Glomerular endothelial cell (primary cell): ENCODE measurements at regions not wholly inside any gene's neighbourhood (a gene's known extent, or its start where the extent isn't known, plus 50 kb on each side); places are given as distances from the start of the nearest gene placed in this dataset.
A peak's percentile ranks its signal among the peaks of the same experiment; 100 is the strongest.
"Not testable (repeated sequence)": the region's sequence is repeated elsewhere in the genome, so short reads cannot be mapped to it uniquely, and the experiment has no call there.

ENCODE experiments used
- DNase-seq: peaks from one replicate; pipeline ENCODE4 v3.0.0-alpha.2; 2011; ENCODE audit warnings: low read depth, low spot score; ENCODE audit errors: extremely low read depth

- DNase-seq = not testable (repeated sequence)
Observed at GRCh38 chr5:21341948-21342261, 1353.9 kb upstream of the CDH18 start.

DNA sequence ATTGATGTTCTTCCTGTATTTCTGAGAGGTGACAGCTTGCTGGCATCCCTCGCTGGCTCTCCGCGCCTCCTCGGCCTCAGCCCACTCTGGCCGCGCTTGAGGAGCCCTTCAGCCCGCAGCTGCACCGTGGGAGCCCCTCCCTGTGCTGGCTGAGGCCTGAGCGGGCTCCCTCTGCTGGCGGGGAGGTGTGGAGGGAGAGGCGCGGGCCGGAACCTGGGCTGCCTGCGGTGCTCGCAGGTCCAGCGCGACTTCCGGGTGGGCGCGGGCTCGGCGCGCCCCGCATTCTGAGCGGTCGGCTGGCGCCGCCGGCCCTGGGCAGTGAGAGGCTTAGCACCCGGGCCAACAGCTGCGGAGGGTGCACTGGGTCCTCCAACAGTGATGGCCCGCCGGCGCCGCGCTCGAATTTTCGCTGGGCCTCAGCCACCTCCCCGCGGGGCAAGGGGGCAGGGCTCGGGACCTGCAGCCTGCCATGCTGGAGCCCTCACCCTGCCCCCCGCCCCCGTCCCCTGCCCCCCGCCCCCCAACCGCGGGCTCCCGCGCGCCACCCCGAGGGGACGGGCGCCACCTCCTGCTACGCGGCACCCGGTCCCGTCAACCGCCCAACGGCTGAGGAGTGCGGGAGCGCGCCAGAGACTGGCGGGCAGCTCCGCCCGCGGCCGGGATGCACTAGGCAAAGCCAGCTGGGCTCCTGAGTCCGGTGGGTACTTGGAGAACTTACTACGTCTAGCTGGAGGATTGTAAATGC is 1353.4 kb upstream of the CDH18 start:
- DNase-seq = not testable (repeated sequence)

DNA sequence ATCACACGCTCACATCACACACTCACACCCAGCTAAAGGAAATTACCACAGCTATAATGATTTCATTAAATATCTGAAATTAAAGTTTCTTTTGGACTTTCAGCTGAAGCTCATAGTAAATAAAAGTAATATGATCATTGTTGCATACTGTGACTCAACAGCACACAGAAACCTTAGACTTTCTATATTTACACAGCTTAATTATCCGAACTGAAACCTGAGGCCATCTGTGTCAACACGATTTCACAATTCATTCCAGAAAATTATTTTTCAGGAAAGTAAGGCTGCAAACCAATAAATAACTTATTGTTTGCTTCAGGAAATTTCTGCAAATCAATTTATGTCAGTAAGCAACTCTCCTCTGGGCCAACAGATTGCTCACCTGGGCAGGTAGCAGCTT is 1352.2 kb upstream of the CDH18 start:
- DNase-seq = not testable (repeated sequence)

- not testable (repeated sequence) for DNase-seq
Observed at GRCh38 chr5:21336478-21336877, 1348.5 kb upstream of the CDH18 start.

DNA sequence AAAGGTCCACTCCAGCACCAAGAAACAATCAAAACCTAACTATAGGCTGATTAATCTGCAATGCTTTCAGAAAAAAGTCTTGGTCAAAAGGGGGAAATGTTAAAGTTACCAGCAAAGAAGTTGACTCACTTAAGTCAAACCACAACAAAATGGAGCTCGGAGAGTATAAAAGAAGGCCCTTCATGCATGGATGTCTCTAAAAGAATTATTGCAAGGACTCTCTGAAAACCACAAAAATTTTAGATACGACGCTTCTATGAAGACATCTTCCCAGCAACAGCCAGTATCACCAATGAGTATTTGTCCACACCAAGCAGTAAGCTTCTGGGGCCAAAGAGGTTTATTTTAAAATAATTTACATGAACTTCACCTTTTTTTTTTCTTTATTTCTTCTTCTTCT is 1327.4 kb upstream of the CDH18 start:
- DNase-seq = not testable (repeated sequence)

DNA sequence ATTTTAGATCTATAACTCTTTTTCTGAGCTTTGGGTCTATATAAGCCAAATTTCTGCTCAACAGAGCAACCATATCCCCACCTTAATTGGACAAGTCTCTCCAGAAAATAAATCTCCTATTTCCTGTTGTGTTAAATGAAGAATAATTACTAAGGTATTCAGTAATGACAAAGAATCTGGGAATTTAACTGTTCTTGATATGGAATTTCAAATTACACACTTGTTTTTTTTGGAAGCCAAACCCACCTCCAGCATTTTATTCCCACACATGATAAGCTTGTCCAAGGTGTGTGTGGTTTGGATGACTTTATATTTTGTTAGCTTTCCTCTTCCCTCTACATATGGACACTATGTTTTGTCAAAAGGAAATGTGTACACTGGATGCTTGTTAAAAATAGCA is 1313.2 kb upstream of the CDH18 start:
- DNase-seq = not testable (repeated sequence)

DNA sequence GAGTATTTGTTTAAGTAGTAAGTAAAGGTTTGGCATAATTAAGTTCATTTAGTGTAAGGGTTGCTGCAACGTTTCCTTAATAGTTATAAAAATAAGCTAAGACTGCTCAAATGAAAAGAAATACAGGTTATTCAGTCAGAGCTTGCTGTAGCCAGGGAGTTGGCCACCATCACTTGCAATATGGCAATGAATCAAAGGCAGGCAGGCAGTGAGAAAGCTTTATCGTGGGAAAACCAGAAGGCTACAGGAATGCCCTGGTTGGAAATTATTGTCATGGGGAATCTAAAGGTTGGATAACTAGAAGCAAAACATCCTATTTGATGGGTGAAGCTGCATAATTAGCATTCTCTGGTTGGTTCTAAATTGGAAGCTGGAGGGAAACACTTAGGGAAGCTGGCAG is 1286.4 kb upstream of the CDH18 start:
- DNase-seq = not testable (repeated sequence)

DNA sequence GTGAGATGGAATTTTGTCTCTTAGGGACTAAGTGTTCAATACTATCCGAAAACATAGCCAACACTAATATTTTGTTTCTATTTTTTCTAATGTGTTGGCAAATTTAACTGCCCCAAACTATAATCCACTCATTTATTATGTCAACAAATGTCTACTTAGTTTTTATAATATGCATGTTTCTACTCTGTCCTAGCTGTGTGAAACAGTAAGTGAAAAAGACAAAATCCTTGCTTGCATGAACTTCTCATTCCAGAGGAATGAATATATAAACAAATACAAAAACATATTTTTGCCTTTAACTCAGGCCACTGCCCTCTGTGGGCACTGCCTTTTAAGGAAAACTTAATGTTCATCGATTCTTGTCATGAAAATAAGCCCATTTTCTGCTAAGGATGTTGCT is 1275.4 kb upstream of the CDH18 start:
- no peak for DNase-seq

- DNase-seq = no peak
Observed at GRCh38 chr5:21254161-21254560, 1266.2 kb upstream of the CDH18 start.

DNA sequence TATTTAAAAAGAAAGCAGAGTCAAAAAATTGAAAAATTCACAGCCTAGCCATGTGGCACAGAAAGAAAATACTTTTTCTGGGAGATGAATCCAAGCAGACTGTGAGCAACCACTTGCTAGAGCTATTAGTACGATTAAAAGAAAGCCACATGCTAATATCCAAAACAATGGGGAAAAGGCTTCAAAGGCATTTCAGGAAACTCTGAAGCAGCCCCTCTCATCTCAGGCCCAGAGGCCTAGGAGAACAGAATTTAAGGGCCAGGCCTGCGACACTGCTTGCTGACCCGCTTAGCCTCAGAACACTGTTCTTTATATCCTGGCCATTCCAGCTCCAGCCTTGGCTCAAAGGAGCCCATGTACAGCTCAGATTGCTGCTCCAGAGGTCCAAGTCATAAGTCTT is 1257.0 kb upstream of the CDH18 start:
- DNase-seq = no peak

GRCh38 chr5:21238786-21239185 is 1250.8 kb upstream of the CDH18 start:
- DNase-seq = no peak

- DNase-seq = no peak
Observed at GRCh38 chr5:21237461-21237860, 1249.5 kb upstream of the CDH18 start.

- DNase-seq = peak; percentile 50
Observed at GRCh38 chr5:21236971-21237427, 1249.0 kb upstream of the CDH18 start.

- no peak for DNase-seq
Observed at GRCh38 chr5:21236104-21236503, 1248.1 kb upstream of the CDH18 start.

DNA sequence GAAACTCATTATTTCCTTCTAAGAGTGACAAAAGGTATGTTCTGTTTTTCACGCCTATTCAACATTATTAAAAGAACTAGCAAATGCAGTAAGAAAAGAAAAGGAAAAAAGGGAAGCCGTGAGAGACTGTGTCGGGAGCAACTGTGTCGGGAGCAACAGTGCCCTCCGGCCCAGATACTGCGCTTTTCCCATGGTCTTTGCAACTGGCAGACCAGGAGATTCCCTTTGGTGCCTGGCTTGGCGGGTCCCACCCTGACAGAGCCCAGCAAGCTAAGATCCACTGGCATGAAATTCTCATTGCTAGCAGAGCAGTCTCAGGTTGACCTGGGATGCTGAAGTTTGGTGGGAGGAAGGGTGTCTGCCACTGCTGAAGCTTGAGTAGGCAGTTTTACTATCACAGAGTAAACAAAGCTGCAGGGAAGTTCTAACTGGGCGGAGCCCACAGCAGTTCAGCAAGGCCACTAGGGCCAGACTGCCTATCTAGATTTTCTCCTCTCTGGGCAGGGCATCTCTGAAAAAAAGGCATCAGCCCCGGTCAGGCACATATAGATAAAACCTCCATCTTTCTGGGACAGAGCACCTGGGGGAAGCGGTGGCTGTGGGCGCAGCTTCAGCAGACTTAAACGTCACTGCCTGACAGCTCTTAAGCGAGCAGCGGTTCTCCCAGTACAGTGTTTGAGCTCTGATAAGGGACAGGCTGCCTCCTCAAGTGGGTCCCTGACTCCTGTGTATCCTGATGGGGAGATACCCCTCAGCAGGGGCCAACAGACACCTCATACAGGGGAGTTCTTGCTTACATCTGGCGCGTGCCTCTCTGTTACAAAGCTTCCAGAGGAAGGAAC is 1237.4 kb upstream of the CDH18 start:
- DNase-seq = no peak

DNA sequence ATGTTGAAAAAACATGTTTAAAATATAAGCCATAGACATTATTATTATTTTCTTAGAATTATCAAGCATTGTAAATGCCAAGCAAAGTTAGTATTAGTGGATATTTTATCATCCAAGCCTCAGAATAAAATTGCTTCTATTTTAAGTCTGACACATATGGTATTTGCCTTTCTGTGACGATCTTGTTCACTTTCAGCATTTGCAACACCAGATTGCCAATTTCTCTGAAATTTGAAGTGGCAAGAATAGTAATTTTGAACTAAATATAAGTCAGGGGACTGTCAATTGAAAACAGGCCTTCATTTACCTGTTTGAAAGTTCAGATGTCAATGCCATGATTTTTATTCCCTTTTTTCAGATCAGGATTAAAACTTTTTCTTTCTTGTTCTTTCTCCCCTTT is 1233.6 kb upstream of the CDH18 start:
- DNase-seq = no peak

DNA sequence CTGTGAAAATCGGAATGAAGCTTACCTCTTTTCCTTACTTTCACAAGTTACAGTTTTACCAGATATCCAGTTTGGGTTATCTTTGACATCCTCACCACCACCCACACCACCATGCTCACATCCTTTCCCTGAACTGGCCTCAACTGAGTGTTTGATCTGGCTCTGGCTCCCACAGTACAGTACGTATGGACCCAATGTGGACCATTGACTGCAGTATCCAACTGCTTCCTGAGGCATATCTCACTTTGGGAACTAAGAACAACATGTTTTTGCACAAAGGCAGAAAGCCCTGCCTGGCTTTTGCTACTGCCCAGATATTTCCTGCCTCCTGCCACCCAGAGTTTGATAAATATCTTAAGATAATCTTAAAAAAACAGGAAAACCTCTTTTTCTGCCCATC is 1232.0 kb upstream of the CDH18 start:
- peak; percentile 42 for DNase-seq

GRCh38 chr5:21219251-21219650 is 1231.3 kb upstream of the CDH18 start:
- DNase-seq = no peak

GRCh38 chr5:21212026-21212425 is 1224.0 kb upstream of the CDH18 start:
- no peak for DNase-seq

GRCh38 chr5:21209409-21209808 is 1221.4 kb upstream of the CDH18 start:
- no peak for DNase-seq

GRCh38 chr5:21199087-21199486 is 1211.1 kb upstream of the CDH18 start:
- no peak for DNase-seq

GRCh38 chr5:21195145-21195544 is 1207.1 kb upstream of the CDH18 start:
- DNase-seq = no peak
